GM23248 (cell line): ENCODE measurements at regions not wholly inside any gene's neighbourhood (a gene's known extent, or its start where the extent isn't known, plus 50 kb on each side); places are given as distances from the start of the nearest gene placed in this dataset.

Source experiments
- EZH2 ChIP-seq: fragments of 200-600 bp; sonication (generic); IDR thresholded peaks from 2 replicates; pipeline ENCODE4 v1.6.1; 2018; ENCODE audit warnings: antibody characterized with exemption, mild to moderate bottlenecking; ENCODE audit not compliant: insufficient read depth, poor library complexity, severe bottlenecking
- EZH2phosphoT487 ChIP-seq: fragments of 200-600 bp; sonication (generic); IDR thresholded peaks from 2 replicates; pipeline ENCODE4 v1.6.1; 2018; ENCODE audit warnings: antibody characterized with exemption, moderate library complexity, mild to moderate bottlenecking, low read depth; ENCODE audit not compliant: insufficient read depth

DNA sequence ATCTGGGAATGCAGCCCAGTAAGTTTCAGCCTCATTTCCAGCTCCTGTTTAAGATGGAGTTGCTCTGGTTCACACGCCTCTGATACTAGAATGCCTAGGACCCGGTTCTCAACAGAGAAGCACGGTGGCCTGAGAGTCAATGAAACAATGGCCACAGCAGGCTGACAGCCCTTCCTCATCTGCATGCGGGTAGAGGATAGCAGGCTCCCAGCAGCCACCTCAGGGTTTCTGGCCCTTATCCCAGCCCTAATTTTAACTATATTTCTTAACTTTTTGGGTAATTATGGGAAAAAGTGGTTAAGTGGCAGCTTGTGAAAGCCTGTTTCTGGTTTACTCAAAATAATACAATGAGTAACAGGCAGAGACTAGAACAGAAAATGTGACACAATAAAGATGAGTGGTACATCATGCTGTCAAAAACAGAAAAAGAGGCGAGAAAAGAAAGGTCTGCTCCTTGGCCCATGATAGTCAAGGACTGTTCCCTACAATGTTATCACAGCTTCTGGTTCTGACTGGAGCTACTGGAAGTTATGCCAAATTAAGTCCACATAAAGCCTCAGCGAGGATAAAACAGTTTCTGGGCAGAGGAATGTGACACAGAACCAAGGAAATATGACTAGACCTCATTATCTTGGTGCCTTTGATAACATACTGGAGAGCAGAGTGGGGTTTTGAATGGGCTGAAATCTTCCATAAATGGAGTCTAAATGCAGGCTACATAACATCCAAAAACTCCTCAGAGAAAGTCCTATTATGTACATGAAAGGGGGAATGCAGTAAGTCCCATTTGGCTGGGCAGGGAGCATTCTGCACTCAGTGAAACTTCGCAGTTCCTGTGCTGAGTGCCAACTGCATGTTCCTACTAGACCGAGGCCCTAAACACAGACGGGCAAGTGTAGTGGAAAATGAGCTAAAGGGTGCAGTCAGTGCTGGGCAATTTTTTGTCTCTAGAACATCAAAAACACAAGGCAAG lies 92.1 kb downstream of the NIBAN1 start:
- no peak for TF ChIP-seq EZH2phosphoT487
- no peak for TF ChIP-seq EZH2
